ENCODE measurements at regions not wholly inside any gene's neighbourhood (a gene's known extent, or its start where the extent isn't known, plus 50 kb on each side); places are given as distances from the start of the nearest gene placed in this dataset.

DNA sequence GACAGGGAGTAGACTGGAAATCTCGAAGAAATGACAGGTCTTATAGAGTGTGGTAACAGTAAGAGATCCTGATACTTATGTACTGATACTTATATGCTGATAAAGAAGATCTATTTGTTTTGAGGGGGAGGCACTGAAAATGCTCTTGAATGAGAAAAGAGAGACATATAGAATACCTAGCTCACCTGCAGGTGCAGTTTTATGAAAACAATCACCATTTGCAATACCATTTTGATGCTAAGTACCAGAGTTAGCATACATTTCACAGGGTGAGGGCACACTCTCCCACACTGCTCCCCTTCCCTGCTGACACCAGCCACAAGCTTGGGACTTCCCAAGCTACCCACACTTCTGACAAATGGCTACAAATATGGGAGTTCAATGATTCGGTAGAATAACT is 1490.1 kb upstream of the IGFBP7 start:
- DNase-seq (ENCODE audit: low spot score) (no peak), ATAC-seq (no peak), FAIRE-seq (no peak)
- TF ChIP-seq TEAD2 (CRISPR knock-in tag; IDR thresholded peaks at IDR 0.05): no peak
- TF ChIP-seq PTBP1 (IDR thresholded peaks at IDR 0.05; ENCODE audit: low read depth, low read length, poor library complexity, severe bottlenecking): no peak
- no peak for TF ChIP-seq MATR3 (CRISPR knock-in tag; IDR thresholded peaks at IDR 0.05)
- TF ChIP-seq, protein P1, sequence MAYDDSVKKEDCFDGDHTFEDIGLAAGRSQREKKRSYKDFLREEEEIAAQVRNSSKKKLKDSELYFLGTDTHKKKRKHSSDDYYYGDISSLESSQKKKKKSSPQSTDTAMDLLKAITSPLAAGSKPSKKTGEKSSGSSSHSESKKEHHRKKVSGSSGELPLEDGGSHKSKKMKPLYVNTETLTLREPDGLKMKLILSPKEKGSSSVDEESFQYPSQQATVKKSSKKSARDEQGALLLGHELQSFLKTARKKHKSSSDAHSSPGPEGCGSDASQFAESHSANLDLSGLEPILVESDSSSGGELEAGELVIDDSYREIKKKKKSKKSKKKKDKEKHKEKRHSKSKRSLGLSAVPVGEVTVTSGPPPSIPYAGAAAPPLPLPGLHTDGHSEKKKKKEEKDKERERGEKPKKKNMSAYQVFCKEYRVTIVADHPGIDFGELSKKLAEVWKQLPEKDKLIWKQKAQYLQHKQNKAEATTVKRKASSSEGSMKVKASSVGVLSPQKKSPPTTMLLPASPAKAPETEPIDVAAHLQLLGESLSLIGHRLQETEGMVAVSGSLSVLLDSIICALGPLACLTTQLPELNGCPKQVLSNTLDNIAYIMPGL (CRISPR knock-in tag; IDR thresholded peaks at IDR 0.05; ENCODE audit: borderline replicate concordance in 1 of 2, low read depth in 1 of 2): no peak
- TF ChIP-seq, protein P2, sequence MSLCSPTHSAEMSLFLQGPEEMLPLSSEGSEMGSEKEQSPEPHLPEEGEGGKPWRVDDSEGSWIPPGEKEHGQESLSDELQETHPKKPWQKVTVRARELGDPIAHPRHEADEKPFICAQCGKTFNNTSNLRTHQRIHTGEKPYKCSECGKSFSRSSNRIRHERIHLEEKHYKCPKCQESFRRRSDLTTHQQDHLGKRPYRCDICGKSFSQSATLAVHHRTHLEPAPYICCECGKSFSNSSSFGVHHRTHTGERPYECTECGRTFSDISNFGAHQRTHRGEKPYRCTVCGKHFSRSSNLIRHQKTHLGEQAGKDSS (CRISPR knock-in tag; IDR thresholded peaks at IDR 0.05; ENCODE audit: borderline replicate concordance, low read depth): no peak
- TF ChIP-seq TGIF2 (CRISPR knock-in tag; IDR thresholded peaks at IDR 0.05): no peak
- no peak for TF ChIP-seq SMC3 (IDR thresholded peaks at IDR 0.05; ENCODE audit: low read length)
- TF ChIP-seq, protein P3, sequence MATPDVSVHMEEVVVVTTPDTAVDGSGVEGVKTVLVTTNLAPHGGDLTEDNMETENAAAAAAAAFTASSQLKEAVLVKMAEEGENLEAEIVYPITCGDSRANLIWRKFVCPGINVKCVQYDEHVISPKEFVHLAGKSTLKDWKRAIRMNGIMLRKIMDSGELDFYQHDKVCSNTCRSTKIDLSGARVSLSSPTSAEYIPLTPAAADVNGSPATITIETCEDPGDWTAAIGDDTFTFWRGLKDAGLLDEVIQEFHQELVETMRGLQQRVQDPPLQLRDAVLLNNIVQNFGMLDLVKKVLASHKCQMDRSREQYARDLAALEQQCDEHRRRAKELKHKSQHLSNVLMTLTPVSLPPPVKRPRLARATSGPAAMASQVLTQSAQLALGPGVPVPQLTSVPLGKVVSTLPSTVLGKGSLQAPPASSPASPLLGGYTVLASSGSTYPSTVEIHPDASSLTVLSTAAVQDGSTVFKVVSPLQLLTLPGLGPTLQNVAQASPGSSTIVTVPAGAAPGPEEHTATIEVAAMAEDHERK (CRISPR knock-in tag; IDR thresholded peaks at IDR 0.05; ENCODE audit: low read depth): no peak
- no peak for TF ChIP-seq ZNF510 (CRISPR knock-in tag; IDR thresholded peaks at IDR 0.05; ENCODE audit: low read depth)
- TF ChIP-seq ZFP36L2 (CRISPR knock-in tag; IDR thresholded peaks at IDR 0.05): no peak
- TF ChIP-seq NFE2 (CRISPR knock-in tag; IDR thresholded peaks at IDR 0.05): no peak
- TF ChIP-seq ATF7 (IDR thresholded peaks at IDR 0.05): no peak
- TF ChIP-seq ATF7 (CRISPR knock-in tag; IDR thresholded peaks at IDR 0.05): no peak
- TF ChIP-seq ZNF44 (CRISPR knock-in tag; IDR thresholded peaks at IDR 0.05): no peak
- no peak for TF ChIP-seq ZNF33B (CRISPR knock-in tag; IDR thresholded peaks at IDR 0.05)
- TF ChIP-seq, protein P4, sequence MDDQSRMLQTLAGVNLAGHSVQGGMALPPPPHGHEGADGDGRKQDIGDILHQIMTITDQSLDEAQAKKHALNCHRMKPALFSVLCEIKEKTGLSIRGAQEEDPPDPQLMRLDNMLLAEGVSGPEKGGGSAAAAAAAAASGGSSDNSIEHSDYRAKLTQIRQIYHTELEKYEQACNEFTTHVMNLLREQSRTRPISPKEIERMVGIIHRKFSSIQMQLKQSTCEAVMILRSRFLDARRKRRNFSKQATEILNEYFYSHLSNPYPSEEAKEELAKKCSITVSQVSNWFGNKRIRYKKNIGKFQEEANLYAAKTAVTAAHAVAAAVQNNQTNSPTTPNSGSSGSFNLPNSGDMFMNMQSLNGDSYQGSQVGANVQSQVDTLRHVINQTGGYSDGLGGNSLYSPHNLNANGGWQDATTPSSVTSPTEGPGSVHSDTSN (CRISPR knock-in tag; IDR thresholded peaks at IDR 0.05; ENCODE audit: borderline replicate concordance): no peak
- TF ChIP-seq, protein P5, sequence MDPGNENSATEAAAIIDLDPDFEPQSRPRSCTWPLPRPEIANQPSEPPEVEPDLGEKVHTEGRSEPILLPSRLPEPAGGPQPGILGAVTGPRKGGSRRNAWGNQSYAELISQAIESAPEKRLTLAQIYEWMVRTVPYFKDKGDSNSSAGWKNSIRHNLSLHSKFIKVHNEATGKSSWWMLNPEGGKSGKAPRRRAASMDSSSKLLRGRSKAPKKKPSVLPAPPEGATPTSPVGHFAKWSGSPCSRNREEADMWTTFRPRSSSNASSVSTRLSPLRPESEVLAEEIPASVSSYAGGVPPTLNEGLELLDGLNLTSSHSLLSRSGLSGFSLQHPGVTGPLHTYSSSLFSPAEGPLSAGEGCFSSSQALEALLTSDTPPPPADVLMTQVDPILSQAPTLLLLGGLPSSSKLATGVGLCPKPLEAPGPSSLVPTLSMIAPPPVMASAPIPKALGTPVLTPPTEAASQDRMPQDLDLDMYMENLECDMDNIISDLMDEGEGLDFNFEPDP (CRISPR knock-in tag; conservative IDR thresholded peaks at IDR 0.05): no peak
- TF ChIP-seq BRD4 (CRISPR knock-in tag; IDR thresholded peaks at IDR 0.05): no peak
- ChIA-PET POLR2A (no interaction called here), CTCF (ENCODE audit: low intra/inter-chr PET ratio, low total read pairs) (no interaction called here)
- Histone ChIP-seq H3K4me1 (ENCODE audit: insufficient read depth, low read length) (no peaks in the 10 kb centered on the region), H2AFZ (ENCODE audit: low read length) (no peak overlapping the region), H3K4me2 (ENCODE audit: low read depth, low read length) (no peak overlapping the region), H3K27ac (ENCODE audit: extremely low read length, insufficient read depth, low read length) (no peak overlapping the region), H3K79me2 (ENCODE audit: insufficient read depth, low read length) (no peaks in the 10 kb centered on the region), H3K4me3 (replicated peaks in 1 of 3; ENCODE audit: insufficient read depth in 1 of 3, low read depth in 2 of 3, low read length in 3 of 3) (no peak overlapping the region), H3K27me3 (ENCODE audit: control insufficient read depth in 1 of 2, insufficient read depth in 2 of 2, low read length in 2 of 2) (no peaks in the 10 kb centered on the region), H3K9ac (ENCODE audit: insufficient read depth, low read depth, low read length) (no peak overlapping the region), H3K9me3 (ENCODE audit: low read length) (peaks cover 18% of the 10 kb centered on the region; the same call in 1 of the 2 replicates), H3K36me3 (replicated peaks in 1 of 2; ENCODE audit: control insufficient read depth in 1 of 2, insufficient read depth in 2 of 2, low read length in 2 of 2) (no peaks in the 10 kb centered on the region), H4K20me1 (ENCODE audit: insufficient read depth, low read length) (no peaks in the 10 kb centered on the region)
- BruUV-seq (replicated peaks): no TSS peak
- intact Hi-C loops (cut with micrococcal nuclease; ENCODE audit: unreplicated experiment): no loop called here
- 4% methylated on average over 2 of the region's 2 CpGs for WGBS (ENCODE audit: low lambda C conversion rate)
- in situ Hi-C loops (cut with HindIII; ENCODE audit: extremely low pct_ligation_motif_present, low pct_unique_long_range_greater_than_20kb): no loop called here

All from HepG2 (cell line).